Panc1 (cell line): ENCODE measurements at regions not wholly inside any gene's neighbourhood (a gene's known extent, or its start where the extent isn't known, plus 50 kb on each side); places are given as distances from the start of the nearest gene placed in this dataset.
"Not testable (repeated sequence)": the region's sequence is repeated elsewhere in the genome, so short reads cannot be mapped to it uniquely, and the experiment has no call there.

ENCODE experiments used
- ATAC-seq: fragments of 200-7000 bp; cut with Tn5 transposase; 2 replicates; pipeline ENCODE4 v1.9.1; 2020; ENCODE audit warnings: mild to moderate bottlenecking, moderate library complexity
- BruUV-seq: library from RNA; stranded (reverse); fragments of 400-500 nt; replicated peaks from 2 replicates; lab custom pipeline; 2021; lab: Mats Ljungman, UMichigan
- CTCF ChIA-PET: fragments of 300-600 bp; sonication (Branson Sonifier 250); formaldehyde crosslinking; loops from one replicate; lab custom pipeline; 2022; ENCODE audit warnings: antibody characterized with exemption; lab: Charles Lee
- POLR2A ChIA-PET: fragments of 300-600 bp; sonication (Branson Sonifier 250); formaldehyde crosslinking; loops from one replicate; lab custom pipeline; 2022; ENCODE audit warnings: antibody characterized with exemption; lab: Charles Lee
- DNase-seq: peaks from one replicate; pipeline ENCODE4 v3.0.0-alpha.2; 2010; ENCODE audit warnings: low read depth, low spot score
- H3K27ac ChIP-seq: 2 replicates; pipeline ENCODE4 v1.5.1; 2011; ENCODE audit warnings: mild to moderate bottlenecking, low read length, inconsistent platforms
- H3K27me3 ChIP-seq: fragments of 200-500 bp; sonication (Bioruptor generic); 2 replicates; pipeline ENCODE4 v1.6.0; 2014; ENCODE audit warnings: low read length, inconsistent platforms; ENCODE audit not compliant: control insufficient read depth, insufficient read depth
- H3K36me3 ChIP-seq: fragments of 200-500 bp; sonication (Bioruptor generic); 2 replicates; pipeline ENCODE4 v1.5.1; 2014; ENCODE audit warnings: inconsistent platforms, mild to moderate bottlenecking, low read length, moderate library complexity; ENCODE audit not compliant: control insufficient read depth, insufficient read depth
- H3K4me1 ChIP-seq: 2 replicates; pipeline ENCODE4 v1.5.1; 2011; ENCODE audit warnings: inconsistent platforms, mild to moderate bottlenecking, low read length, moderate library complexity; ENCODE audit not compliant: control insufficient read depth, insufficient read depth
- H3K4me3 ChIP-seq, 2 experiments: 2 replicates each; pipeline ENCODE4 v1.5.1; 2011 to 2012; ENCODE audit warnings: low read depth in 2 of 2, low read length in 2 of 2, mild to moderate bottlenecking in 2 of 2, inconsistent platforms in 1 of 2, moderate library complexity in 1 of 2
- H3K9me3 ChIP-seq: fragments of 200-500 bp; sonication (Bioruptor generic); 2 replicates; pipeline ENCODE4 v1.5.1; 2014; ENCODE audit warnings: low read depth, mild to moderate bottlenecking, inconsistent platforms, low read length, moderate library complexity; ENCODE audit not compliant: control insufficient read depth, insufficient read depth
- CTCF ChIP-seq: fragments of 450-650 bp; IDR thresholded peaks from 2 replicates; pipeline ENCODE4 v1.5.1; 2017; ENCODE audit warnings: mild to moderate bottlenecking
- POLR2AphosphoS5 ChIP-seq: IDR thresholded peaks from 2 replicates; pipeline ENCODE4 v1.6.1; 2012; ENCODE audit warnings: mild to moderate bottlenecking, low read depth, low read length, moderate library complexity
- REST ChIP-seq, 2 experiments: IDR thresholded peaks; 2 replicates each; pipeline ENCODE4 v1.6.1; 2011 to 2012; ENCODE audit warnings: low read depth in 2 of 2, control low read depth in 1 of 2, low read length in 1 of 2, mild to moderate bottlenecking in 1 of 2, moderate library complexity in 1 of 2; ENCODE audit not compliant: insufficient read depth in 1 of 2
- SIN3A ChIP-seq: IDR thresholded peaks from 2 replicates; pipeline ENCODE4 v1.6.1; 2012; ENCODE audit warnings: low read depth, mild to moderate bottlenecking, low read length, moderate library complexity, borderline replicate concordance; ENCODE audit not compliant: insufficient read depth
- TCF7L2 ChIP-seq: IDR thresholded peaks from 2 replicates; pipeline ENCODE4 v1.6.1; 2011; ENCODE audit warnings: mild to moderate bottlenecking, low read depth, low read length, inconsistent platforms
- in situ Hi-C: cut with HindIII; loops from 2 replicates; pipeline ENCODE4 v1.10.0; 2016; ENCODE audit warnings: low sequenced_read_pairs, low pct_unique_long_range_greater_than_20kb
- intact Hi-C: fragments of 100-400 bp; cut with micrococcal nuclease; formaldehyde crosslinking; loops from one replicate; pipeline ENCODE4 v1.10.0; 2022; ENCODE audit not compliant: unreplicated experiment

GRCh38 chr9:89690334-89690912 lies 85.6 kb downstream of the GADD45G start:
- TF ChIP-seq SIN3A (no peak), POLR2AphosphoS5 (no peak), CTCF (no peak), TCF7L2 (no peak), REST (IDR thresholded peaks at IDR 0.05; ENCODE audit: insufficient read depth in 1 of 2, low read depth in 2 of 2, low read length in 1 of 2) (no peak)
- CTCF ChIA-PET, result no interaction called here
- H3K4me1 ChIP-seq, result no peaks in the 10 kb centered on the region

GRCh38 chr9:89695441-89695891 lies 90.7 kb downstream of the GADD45G start:
- intact Hi-C loops (no loop called here), in situ Hi-C loops (no loop called here)
- POLR2A ChIA-PET, result no interaction called here
- no peak overlapping the region for H3K4me3 ChIP-seq
- ATAC-seq (no peak), DNase-seq (no peak)
- CTCF ChIA-PET, result no interaction called here
- H3K27ac ChIP-seq, result no peak overlapping the region
- no peak for TF ChIP-seq REST (IDR thresholded peaks at IDR 0.05; ENCODE audit: insufficient read depth in 1 of 2, low read depth in 2 of 2, low read length in 1 of 2)
- TF ChIP-seq POLR2AphosphoS5, result no peak
- no peak for TF ChIP-seq TCF7L2
- no peak for TF ChIP-seq CTCF
- TF ChIP-seq SIN3A, result no peak
- no peaks in the 10 kb centered on the region for H3K36me3 ChIP-seq
- no TSS peak for BruUV-seq
- no peaks in the 10 kb centered on the region for H3K9me3 ChIP-seq
- no peaks in the 10 kb centered on the region for H3K4me1 ChIP-seq
- no peaks in the 10 kb centered on the region for H3K27me3 ChIP-seq

More at GRCh38 chr9:89690334-89690912, 85.6 kb downstream of the GADD45G start:
- Histone ChIP-seq H3K9me3 (no peaks in the 10 kb centered on the region), H3K27me3 (no peaks in the 10 kb centered on the region), H3K27ac (no peak overlapping the region), H3K36me3 (no peaks in the 10 kb centered on the region), H3K4me3 (no peak overlapping the region)
- POLR2A ChIA-PET, result no interaction called here
- ATAC-seq, result no peak
- in situ Hi-C loops (no loop called here), intact Hi-C loops (no loop called here)
- BruUV-seq, result no TSS peak
- DNase-seq, result no peak

GRCh38 chr9:89695979-89696378 lies 91.2 kb downstream of the GADD45G start:
- CTCF ChIA-PET, H3K27me3 ChIP-seq, POLR2A ChIA-PET, in situ Hi-C loops, H3K36me3 ChIP-seq, H3K4me3 ChIP-seq, BruUV-seq, intact Hi-C loops, H3K9me3 ChIP-seq, ATAC-seq, H3K27ac ChIP-seq, DNase-seq, H3K4me1 ChIP-seq: not testable (repeated sequence)
